Osteoblast (primary cell): ENCODE measurements at regions not wholly inside any gene's neighbourhood (a gene's known extent, or its start where the extent isn't known, plus 50 kb on each side); places are given as distances from the start of the nearest gene placed in this dataset.
A peak's percentile ranks its signal among the peaks of the same experiment; 100 is the strongest.
"Not testable (repeated sequence)": the region's sequence is repeated elsewhere in the genome, so short reads cannot be mapped to it uniquely, and the experiment has no call there.

Experiments used
- DNase-seq: peaks from one replicate; pipeline ENCODE4 v3.0.0; 2011; ENCODE audit warnings: low spot score, mixed read lengths; ENCODE audit not compliant: insufficient read length; ENCODE audit errors: missing footprints
- H2AFZ ChIP-seq: 2 replicates; pipeline ENCODE4 v1.6.0; 2011; ENCODE audit warnings: mild to moderate bottlenecking, low read length
- H3K27ac ChIP-seq: 2 replicates; pipeline ENCODE4 v1.5.1; 2011; ENCODE audit warnings: mild to moderate bottlenecking, low read depth, low read length, moderate library complexity
- H3K27me3 ChIP-seq: 2 replicates; pipeline ENCODE4 v1.6.0; 2012; ENCODE audit warnings: mild to moderate bottlenecking, control low read depth, inconsistent platforms, low read length, moderate library complexity; ENCODE audit not compliant: insufficient read depth
- H3K36me3 ChIP-seq: 2 replicates; pipeline ENCODE4 v1.5.1; 2011; ENCODE audit warnings: mild to moderate bottlenecking, low read length, control low read depth, moderate library complexity; ENCODE audit not compliant: insufficient read depth
- H3K4me1 ChIP-seq: 2 replicates; pipeline ENCODE4 v1.5.1; 2011; ENCODE audit warnings: mild to moderate bottlenecking, low read length, control low read depth, moderate library complexity; ENCODE audit not compliant: insufficient read depth
- H3K4me2 ChIP-seq: 2 replicates; pipeline ENCODE4 v1.6.0; 2011; ENCODE audit warnings: mild to moderate bottlenecking, low read length; ENCODE audit not compliant: insufficient read depth
- H3K4me3 ChIP-seq: fragments of 200-600 bp; sonication (generic); 3 replicates; pipeline ENCODE4 v1.5.1; 2012; ENCODE audit warnings: mild to moderate bottlenecking, low read length, inconsistent platforms; ENCODE audit not compliant: insufficient read depth
- H3K79me2 ChIP-seq: 2 replicates; pipeline ENCODE4 v1.6.0; 2012; ENCODE audit warnings: mild to moderate bottlenecking, low read length, control low read depth, inconsistent platforms; ENCODE audit not compliant: insufficient read depth
- H3K9me3 ChIP-seq: 2 replicates; pipeline ENCODE4 v1.5.1; 2011; ENCODE audit warnings: low read depth, low read length, control low read depth
- H4K20me1 ChIP-seq: 2 replicates; pipeline ENCODE4 v1.6.0; 2012; ENCODE audit warnings: mild to moderate bottlenecking, low read length, control low read depth; ENCODE audit not compliant: insufficient read depth
- CTCF ChIP-seq: IDR thresholded peaks from 2 replicates; pipeline ENCODE4 v1.5.1; 2011; ENCODE audit warnings: mild to moderate bottlenecking, low read depth, low read length, moderate library complexity; ENCODE audit errors: extremely low read depth

- Histone ChIP-seq H3K4me3 (no peak overlapping the region), H3K4me2 (no peak overlapping the region), H3K9me3 (no peaks in the 10 kb centered on the region), H3K4me1 (no peaks in the 10 kb centered on the region), H3K27ac (no peak overlapping the region), H3K79me2 (no peaks in the 10 kb centered on the region), H2AFZ (no peak overlapping the region), H3K27me3 (no peaks in the 10 kb centered on the region), H4K20me1 (no peaks in the 10 kb centered on the region), H3K36me3 (no peaks in the 10 kb centered on the region)
- no peak for TF ChIP-seq CTCF
- DNase-seq: no peak
Measured at GRCh38 chr10:127635882-127636281, 86.8 kb downstream of the NPS start.

GRCh38 chr10:127648885-127649284 is 88.1 kb upstream of the FOXI2 start:
- TF ChIP-seq CTCF: no peak
- H4K20me1 ChIP-seq: no peaks in the 10 kb centered on the region
- H3K4me3 ChIP-seq: no peak overlapping the region
- no peaks in the 10 kb centered on the region for H3K4me1 ChIP-seq
- DNase-seq: no peak
- no peak overlapping the region for H3K4me2 ChIP-seq
- H3K9me3 ChIP-seq: no peaks in the 10 kb centered on the region
- H3K36me3 ChIP-seq: no peaks in the 10 kb centered on the region
- H3K27ac ChIP-seq: no peak overlapping the region
- no peaks in the 10 kb centered on the region for H3K27me3 ChIP-seq
- no peaks in the 10 kb centered on the region for H3K79me2 ChIP-seq
- H2AFZ ChIP-seq: no peak overlapping the region

GRCh38 chr10:127649642-127650041 is 87.3 kb upstream of the FOXI2 start:
- Histone ChIP-seq H2AFZ (no peak overlapping the region), H3K4me3 (no peak overlapping the region), H3K27ac (no peak overlapping the region), H3K27me3 (no peaks in the 10 kb centered on the region), H3K4me2 (no peak overlapping the region), H3K79me2 (no peaks in the 10 kb centered on the region), H3K9me3 (no peaks in the 10 kb centered on the region), H3K36me3 (no peaks in the 10 kb centered on the region), H4K20me1 (no peaks in the 10 kb centered on the region), H3K4me1 (no peaks in the 10 kb centered on the region)
- TF ChIP-seq CTCF: peak; percentile 13
- no peak for DNase-seq

- TF ChIP-seq CTCF: no peak
- H3K36me3 ChIP-seq: no peaks in the 10 kb centered on the region
- no peak for DNase-seq
- H2AFZ ChIP-seq: no peak overlapping the region
- no peaks in the 10 kb centered on the region for H3K4me1 ChIP-seq
- H3K9me3 ChIP-seq: no peaks in the 10 kb centered on the region
- no peaks in the 10 kb centered on the region for H4K20me1 ChIP-seq
- H3K4me2 ChIP-seq: no peak overlapping the region
- no peak overlapping the region for H3K4me3 ChIP-seq
- no peaks in the 10 kb centered on the region for H3K27me3 ChIP-seq
- H3K27ac ChIP-seq: no peak overlapping the region
- no peaks in the 10 kb centered on the region for H3K79me2 ChIP-seq
Measured at GRCh38 chr10:127657056-127657455, 79.9 kb upstream of the FOXI2 start.

- not testable (repeated sequence) for H2AFZ ChIP-seq, H3K4me1 ChIP-seq, H3K27me3 ChIP-seq, H3K9me3 ChIP-seq, H4K20me1 ChIP-seq, DNase-seq, H3K79me2 ChIP-seq, H3K36me3 ChIP-seq, H3K4me2 ChIP-seq, H3K4me3 ChIP-seq, H3K27ac ChIP-seq
Measured at GRCh38 chr10:127676430-127676829, 60.6 kb upstream of the FOXI2 start.
